ENCODE measurements at regions not wholly inside any gene's neighbourhood (a gene's known extent, or its start where the extent isn't known, plus 50 kb on each side); places are given as distances from the start of the nearest gene placed in this dataset.

GRCh38 chr19:30694156-30694755, 322.1 kb downstream of the ZNF536 start:
- Histone ChIP-seq H3T11ph (ENCODE audit: low read length) (no peak overlapping the region), H3K9ac (ENCODE audit: extremely low read depth, insufficient read length, low read length) (no peak overlapping the region), H4K8ac (replicated peaks; ENCODE audit: insufficient read length, low read depth, low read length) (no peak overlapping the region), H3K79me1 (ENCODE audit: insufficient read depth, low read depth, low read length, poor library complexity, severe bottlenecking) (no peaks in the 10 kb centered on the region), H3K23ac (ENCODE audit: insufficient read length, low read depth, low read length) (no peak overlapping the region), H3K27ac (ENCODE audit: insufficient read length, low read depth, low read length) (no peak overlapping the region), H2BK120ac (ENCODE audit: low read depth, low read length, poor library complexity, severe bottlenecking) (no peak overlapping the region), H2BK5ac (ENCODE audit: insufficient read length, low read length) (no peak overlapping the region), H3K14ac (ENCODE audit: insufficient read depth, low read length) (no peak overlapping the region), H4K20me1 (ENCODE audit: control insufficient read depth, insufficient read depth, insufficient read length) (no peaks in the 10 kb centered on the region), H3K4me2 (ENCODE audit: insufficient read depth, insufficient read length, low read length) (no peak overlapping the region), H2BK20ac (ENCODE audit: low read depth, low read length, poor library complexity, severe bottlenecking) (no peak overlapping the region), H3K4ac (ENCODE audit: low read depth, low read length) (no peak overlapping the region), H2AFZ (ENCODE audit: low read length) (no peak overlapping the region), H3K56ac (ENCODE audit: insufficient read length, low read depth, low read length) (no peak overlapping the region), H2AK5ac (ENCODE audit: insufficient read length, low read length) (no peak overlapping the region), H4K5ac (ENCODE audit: insufficient read length, low read depth, low read length) (no peak overlapping the region), H3K4me1 (ENCODE audit: insufficient read depth, low read length) (peaks cover 3% of the 10 kb centered on the region; the same call in 1 of the 2 replicates), H2BK12ac (ENCODE audit: insufficient read length, low read depth, low read length) (no peak overlapping the region), H4K91ac (ENCODE audit: insufficient read length, low read depth, low read length) (no peak overlapping the region), H3K23me2 (ENCODE audit: insufficient read length, low read depth, low read length, poor library complexity, severe bottlenecking) (no peaks in the 10 kb centered on the region), H2BK15ac (ENCODE audit: low read depth, low read length) (no peak overlapping the region), H3K27me3 (ENCODE audit: insufficient read depth, low read length) (no peaks in the 10 kb centered on the region), H3K9me3 (ENCODE audit: control insufficient read depth, low read depth, low read length) (no peaks in the 10 kb centered on the region), H3K18ac (ENCODE audit: insufficient read length, low read depth, low read length) (no peak overlapping the region), H3K79me2 (ENCODE audit: insufficient read depth, low read length) (no peaks in the 10 kb centered on the region)
- H3K27me3 Mint-ChIP-seq (ENCODE audit: low read depth) = no peaks in the 10 kb centered on the region; the same call in 1 of the 2 replicates
- no peak overlapping the region; a peak in 1 of 7 replicates for H3K27ac Mint-ChIP-seq
- no peak for DNase-seq
- peaks cover 46 to 53% of the 10 kb centered on the region in 2 experiments for H3K4me1 Mint-ChIP-seq
- H3K4me3 Mint-ChIP-seq = no peak overlapping the region
- no CpG with 5 or more reads among the region's 4 CpGs for WGBS (ENCODE audit: extremely low coverage, insufficient read length, low lambda C conversion rate)
- TF ChIP-seq CTCF (conservative IDR thresholded peaks at IDR 0.05) = no peak
- no peaks in the 10 kb centered on the region for H3K36me3 Mint-ChIP-seq (ENCODE audit: insufficient read depth in 1 of 3, low read depth in 3 of 3)
- H3K9me3 Mint-ChIP-seq = peaks cover 0 to 4% of the 10 kb centered on the region in 2 experiments; a peak in 1 of 5 replicates

All from H9 (cell line).